Thyroid gland (tissue), 4 donors: ENCODE measurements at regions not wholly inside any gene's neighbourhood (a gene's known extent, or its start where the extent isn't known, plus 50 kb on each side); places are given as distances from the start of the nearest gene placed in this dataset.

ENCODE experiments used
- POLR2A ChIP-seq, 2 donors: fragments of 450-650 bp; IDR thresholded peaks; one replicate each; pipeline ENCODE4 v1.6.1; 2017; ENCODE audit warnings: antibody characterized with exemption in 2 of 2, mild to moderate bottlenecking in 2 of 2, moderate library complexity in 1 of 2
- TF ChIP-seq, protein P1 (sequence below), 6 experiments: fragments of 200-600 bp in 3 of 6; fragments of 450-650 bp in 3 of 6; sonication (generic) in 3 of 6; IDR thresholded peaks; one replicate each; pipeline ENCODE4 v1.5.1; 2016 to 2019; ENCODE audit warnings: antibody characterized with exemption in 6 of 6, mild to moderate bottlenecking in 2 of 6, inconsistent platforms in 1 of 6, moderate library complexity in 1 of 6

DNA sequence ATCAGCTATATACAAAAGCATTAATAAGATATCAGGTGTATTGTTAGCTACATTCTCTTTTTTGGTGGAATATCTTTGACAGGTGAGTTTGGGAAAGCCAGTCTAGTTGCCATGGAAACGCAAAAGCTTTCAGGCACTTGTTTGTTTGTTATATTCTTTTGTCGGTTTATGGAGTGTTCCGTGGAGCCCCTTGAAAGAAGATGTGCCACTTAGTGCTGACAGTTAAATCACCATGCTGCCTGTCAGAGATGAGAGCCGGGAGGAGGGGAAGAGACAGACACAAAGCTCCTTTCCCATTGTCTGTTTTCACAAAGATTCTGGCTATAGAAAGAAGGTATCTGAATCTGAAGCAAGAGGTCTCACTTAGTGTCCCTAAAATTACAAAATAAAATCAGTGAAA lies 170.8 kb downstream of the SNAPC1 start:
- TF ChIP-seq, protein P1, sequence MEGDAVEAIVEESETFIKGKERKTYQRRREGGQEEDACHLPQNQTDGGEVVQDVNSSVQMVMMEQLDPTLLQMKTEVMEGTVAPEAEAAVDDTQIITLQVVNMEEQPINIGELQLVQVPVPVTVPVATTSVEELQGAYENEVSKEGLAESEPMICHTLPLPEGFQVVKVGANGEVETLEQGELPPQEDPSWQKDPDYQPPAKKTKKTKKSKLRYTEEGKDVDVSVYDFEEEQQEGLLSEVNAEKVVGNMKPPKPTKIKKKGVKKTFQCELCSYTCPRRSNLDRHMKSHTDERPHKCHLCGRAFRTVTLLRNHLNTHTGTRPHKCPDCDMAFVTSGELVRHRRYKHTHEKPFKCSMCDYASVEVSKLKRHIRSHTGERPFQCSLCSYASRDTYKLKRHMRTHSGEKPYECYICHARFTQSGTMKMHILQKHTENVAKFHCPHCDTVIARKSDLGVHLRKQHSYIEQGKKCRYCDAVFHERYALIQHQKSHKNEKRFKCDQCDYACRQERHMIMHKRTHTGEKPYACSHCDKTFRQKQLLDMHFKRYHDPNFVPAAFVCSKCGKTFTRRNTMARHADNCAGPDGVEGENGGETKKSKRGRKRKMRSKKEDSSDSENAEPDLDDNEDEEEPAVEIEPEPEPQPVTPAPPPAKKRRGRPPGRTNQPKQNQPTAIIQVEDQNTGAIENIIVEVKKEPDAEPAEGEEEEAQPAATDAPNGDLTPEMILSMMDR (IDR thresholded peaks at IDR 0.05), result no peak
- no peak for TF ChIP-seq POLR2A (IDR thresholded peaks at IDR 0.05)
